GM20000 (cell line): ENCODE measurements at regions not wholly inside any gene's neighbourhood (a gene's known extent, or its start where the extent isn't known, plus 50 kb on each side); places are given as distances from the start of the nearest gene placed in this dataset.

ENCODE experiments used
- DNase-seq: peaks from one replicate; pipeline ENCODE4 v3.0.0; 2012; ENCODE audit warnings: low spot score
- TF ChIP-seq, protein P1 (sequence below): IDR thresholded peaks from 2 replicates; pipeline ENCODE4 v1.5.1; 2012; ENCODE audit warnings: mild to moderate bottlenecking, control low read depth; ENCODE audit errors: extremely low read depth, missing control alignments

- TF ChIP-seq, protein P1, sequence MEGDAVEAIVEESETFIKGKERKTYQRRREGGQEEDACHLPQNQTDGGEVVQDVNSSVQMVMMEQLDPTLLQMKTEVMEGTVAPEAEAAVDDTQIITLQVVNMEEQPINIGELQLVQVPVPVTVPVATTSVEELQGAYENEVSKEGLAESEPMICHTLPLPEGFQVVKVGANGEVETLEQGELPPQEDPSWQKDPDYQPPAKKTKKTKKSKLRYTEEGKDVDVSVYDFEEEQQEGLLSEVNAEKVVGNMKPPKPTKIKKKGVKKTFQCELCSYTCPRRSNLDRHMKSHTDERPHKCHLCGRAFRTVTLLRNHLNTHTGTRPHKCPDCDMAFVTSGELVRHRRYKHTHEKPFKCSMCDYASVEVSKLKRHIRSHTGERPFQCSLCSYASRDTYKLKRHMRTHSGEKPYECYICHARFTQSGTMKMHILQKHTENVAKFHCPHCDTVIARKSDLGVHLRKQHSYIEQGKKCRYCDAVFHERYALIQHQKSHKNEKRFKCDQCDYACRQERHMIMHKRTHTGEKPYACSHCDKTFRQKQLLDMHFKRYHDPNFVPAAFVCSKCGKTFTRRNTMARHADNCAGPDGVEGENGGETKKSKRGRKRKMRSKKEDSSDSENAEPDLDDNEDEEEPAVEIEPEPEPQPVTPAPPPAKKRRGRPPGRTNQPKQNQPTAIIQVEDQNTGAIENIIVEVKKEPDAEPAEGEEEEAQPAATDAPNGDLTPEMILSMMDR = no peak
- no peak for DNase-seq
Observed at GRCh38 chr4:13084210-13084609, 399.9 kb downstream of the RAB28 start.

DNA sequence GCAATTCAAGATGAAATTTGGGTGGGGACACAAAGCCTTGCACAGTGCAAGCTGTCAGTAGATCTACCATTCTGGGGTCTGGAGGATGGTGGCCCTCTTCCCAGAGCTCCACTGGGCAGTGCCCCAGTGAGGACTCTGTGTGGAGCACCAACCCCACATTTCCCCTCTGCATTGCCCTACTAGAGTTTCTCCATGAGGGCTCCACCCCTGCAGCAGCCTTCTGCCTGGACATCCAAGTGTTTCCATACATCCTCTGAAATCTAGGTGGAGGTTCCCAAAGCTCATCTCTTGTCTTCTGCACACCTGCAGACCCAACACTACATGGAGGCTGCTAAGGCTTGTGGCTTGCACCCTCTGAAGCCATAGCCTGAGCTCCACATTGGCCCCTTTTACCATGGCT, 402.3 kb downstream of the RAB28 start:
- DNase-seq = no peak
- TF ChIP-seq, protein P1 = no peak

GRCh38 chr4:13067077-13067476, 417.1 kb downstream of the RAB28 start:
- no peak for DNase-seq
- TF ChIP-seq, protein P1 = no peak

DNA sequence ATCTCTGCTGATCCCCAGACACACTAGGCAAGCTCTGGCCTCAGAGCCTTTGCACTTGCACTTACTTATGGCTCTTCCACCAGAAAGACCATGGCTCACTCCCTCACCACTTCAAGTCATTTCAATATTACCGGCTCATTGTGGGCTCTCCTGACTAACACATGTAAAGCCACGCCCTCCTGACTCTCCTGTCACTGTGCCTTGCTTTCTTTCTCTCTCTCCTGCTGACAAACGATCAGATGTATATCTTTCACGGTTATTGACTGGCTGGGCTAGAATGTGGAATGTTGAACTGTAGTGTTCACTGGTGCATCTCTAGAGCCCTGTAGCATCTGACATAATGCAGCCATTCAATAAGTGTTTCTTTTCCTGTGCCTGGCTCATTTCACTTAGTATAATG, 425.1 kb downstream of the RAB28 start:
- no peak for DNase-seq
- TF ChIP-seq, protein P1 = no peak

GRCh38 chr4:13056630-13057189, 427.4 kb downstream of the RAB28 start:
- TF ChIP-seq, protein P1 = no peak
- no peak for DNase-seq

- DNase-seq = no peak
- TF ChIP-seq, protein P1 = no peak
Observed at GRCh38 chr4:13054420-13054970, 429.6 kb downstream of the RAB28 start.

GRCh38 chr4:13047591-13047990, 436.5 kb downstream of the RAB28 start:
- TF ChIP-seq, protein P1 = no peak
- DNase-seq = no peak
